Gastrocnemius medialis (tissue), 4 donors: ENCODE measurements at regions not wholly inside any gene's neighbourhood (a gene's known extent, or its start where the extent isn't known, plus 50 kb on each side); places are given as distances from the start of the nearest gene placed in this dataset.

ENCODE experiments used
- ATAC-seq, 2 donors: fragments of 150-250 bp; one replicate each; pipeline ENCODE4 v1.9.1; 2016
- DNase-seq, 2 donors: peaks; one replicate each; pipeline ENCODE4 v3.0.0-alpha.2; 2019
- H3K27ac ChIP-seq, 4 donors: fragments of 200-600 bp; sonication (generic); 1 replicate in 1 of 4; 2 replicates in 3 of 4; pipeline ENCODE4 v1.5.1; 2016 to 2018; ENCODE audit warnings: mild to moderate bottlenecking in 2 of 4, moderate library complexity in 1 of 4
- H3K27me3 ChIP-seq, 3 donors: fragments of 200-600 bp; sonication (generic) in 2 of 3; 1 replicate in 1 of 3; 2 replicates in 2 of 3; pipeline versions ENCODE4 v1.5.1 to v1.6.0; 2016 to 2019; ENCODE audit warnings: mild to moderate bottlenecking in 1 of 3, moderate library complexity in 1 of 3
- H3K36me3 ChIP-seq, 2 donors: fragments of 200-600 bp; sonication (generic) in 1 of 2; one replicate each; pipeline ENCODE4 v1.5.1; 2017 to 2018
- H3K4me1 ChIP-seq, 2 donors: fragments of 200-600 bp; sonication (generic) in 1 of 2; one replicate each; pipeline ENCODE4 v1.5.1; 2016 to 2017; ENCODE audit warnings: mild to moderate bottlenecking in 2 of 2
- H3K4me3 ChIP-seq, 4 donors: fragments of 200-600 bp; sonication (generic) in 3 of 4; 1 replicate in 1 of 4; 2 replicates in 3 of 4; pipeline ENCODE4 v1.5.1; 2016 to 2019; ENCODE audit warnings: mild to moderate bottlenecking in 2 of 4
- H3K9me3 ChIP-seq, 3 donors: fragments of 200-600 bp; sonication (generic) in 2 of 3; 1 replicate in 1 of 3; 2 replicates in 2 of 3; pipeline ENCODE4 v1.5.1; 2016 to 2019
- CTCF ChIP-seq, 5 experiments: fragments of 450-650 bp in 3 of 5; fragments of 200-600 bp in 2 of 5; sonication (generic) in 2 of 5; IDR thresholded peaks in 4 of 5; conservative IDR thresholded peaks in 1 of 5; 1 replicate in 4 of 5; 2 replicates in 1 of 5; pipeline ENCODE4 v1.5.1; 2016 to 2019; ENCODE audit warnings: antibody characterized with exemption in 5 of 5, mild to moderate bottlenecking in 3 of 5, moderate library complexity in 3 of 5
- POLR2A ChIP-seq, 2 donors: fragments of 450-650 bp; IDR thresholded peaks; one replicate each; pipeline ENCODE4 v1.6.1; 2017; ENCODE audit warnings: antibody characterized with exemption in 2 of 2, mild to moderate bottlenecking in 2 of 2, moderate library complexity in 2 of 2
- in situ Hi-C, 4 donors: fragments of 200-750 bp; cut with MboI; loops; one replicate each; pipeline versions ENCODE4 v1.15.0 to v1.8.0; 2017; ENCODE audit warnings: low sequenced_read_pairs in 4 of 4
- intact Hi-C: fragments of 100-400 bp; cut with DNase I; formaldehyde crosslinking; loops from one replicate; pipeline ENCODE4 v1.15.1; 2023; ENCODE audit warnings: low total_unique reads

DNA sequence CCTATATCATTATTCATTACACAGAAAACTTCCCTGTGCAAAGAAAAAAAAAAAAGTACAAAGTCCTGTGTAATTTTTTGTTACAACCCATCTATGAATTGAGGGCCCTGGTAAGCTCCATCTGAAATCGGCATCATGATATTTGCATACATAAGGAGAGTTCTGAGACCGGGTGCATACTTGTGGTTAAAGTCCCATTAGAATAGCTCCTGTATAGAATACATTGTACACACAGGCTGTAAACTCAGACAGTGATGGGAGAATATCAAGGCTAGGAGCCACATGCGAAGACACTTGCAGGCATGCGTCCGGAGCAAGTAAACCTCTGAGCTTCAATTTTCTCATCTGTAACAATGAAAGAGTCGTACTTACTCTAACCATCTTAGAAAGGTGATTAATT, 353.2 kb downstream of the ETS1 start:
- Histone ChIP-seq H3K36me3 (no peaks in the 10 kb centered on the region), H3K4me1 (no peaks in the 10 kb centered on the region), H3K27ac (no peak overlapping the region), H3K9me3 (no peaks in the 10 kb centered on the region), H3K27me3 (no peaks in the 10 kb centered on the region), H3K4me3 (no peak overlapping the region)
- intact Hi-C loops: no loop called here
- in situ Hi-C loops: no loop called here
- TF ChIP-seq CTCF (IDR thresholded peaks at IDR 0.05 in 4 of 5, conservative IDR thresholded peaks at IDR 0.05 in 1 of 5) (no peak), POLR2A (IDR thresholded peaks at IDR 0.05) (no peak)
- ATAC-seq: no peak
- DNase-seq: no peak

DNA sequence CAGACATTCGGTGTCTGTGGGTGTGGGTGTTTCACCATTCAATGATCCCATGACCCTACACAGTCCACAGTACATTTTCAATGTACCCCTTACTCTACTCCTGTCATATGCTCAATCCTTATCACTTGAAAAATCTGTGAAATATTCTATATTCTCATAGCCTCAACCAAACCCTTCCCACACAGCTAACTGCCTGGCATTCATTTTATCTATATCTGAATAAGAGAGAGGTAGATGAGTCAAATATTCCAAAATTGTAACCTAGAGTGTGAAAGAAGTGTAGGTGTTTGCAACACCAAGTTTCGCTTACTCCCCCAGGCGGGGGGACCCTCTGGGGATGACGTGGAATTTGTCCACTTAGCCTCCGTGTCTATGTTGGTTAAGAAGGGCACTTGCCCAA, 354.8 kb downstream of the ETS1 start:
- DNase-seq (no peak), ATAC-seq (no peak)
- Histone ChIP-seq H3K27ac (no peak overlapping the region), H3K4me1 (no peaks in the 10 kb centered on the region), H3K36me3 (no peaks in the 10 kb centered on the region), H3K9me3 (no peaks in the 10 kb centered on the region), H3K27me3 (no peaks in the 10 kb centered on the region), H3K4me3 (no peak overlapping the region)
- TF ChIP-seq POLR2A (IDR thresholded peaks at IDR 0.05) (no peak), CTCF (IDR thresholded peaks at IDR 0.05 in 4 of 5, conservative IDR thresholded peaks at IDR 0.05 in 1 of 5) (no peak)
- intact Hi-C loops: no loop called here
- in situ Hi-C loops: no loop called here

GRCh38 chr11:128231845-128232410, 355.4 kb downstream of the ETS1 start:
- no peaks in the 10 kb centered on the region for H3K36me3 ChIP-seq
- no peaks in the 10 kb centered on the region for H3K9me3 ChIP-seq
- DNase-seq: no peak
- no peak overlapping the region for H3K4me3 ChIP-seq
- no peaks in the 10 kb centered on the region for H3K27me3 ChIP-seq
- ATAC-seq: no peak
- H3K27ac ChIP-seq: no peak overlapping the region
- in situ Hi-C loops (no loop called here), intact Hi-C loops (no loop called here)
- no peaks in the 10 kb centered on the region for H3K4me1 ChIP-seq
- TF ChIP-seq POLR2A (IDR thresholded peaks at IDR 0.05): no peak
- no peak for TF ChIP-seq CTCF (IDR thresholded peaks at IDR 0.05 in 4 of 5, conservative IDR thresholded peaks at IDR 0.05 in 1 of 5)

- H3K4me3 ChIP-seq: no peak overlapping the region
- H3K36me3 ChIP-seq: no peaks in the 10 kb centered on the region
- H3K9me3 ChIP-seq: no peaks in the 10 kb centered on the region
- H3K27me3 ChIP-seq: no peaks in the 10 kb centered on the region
- no peak for ATAC-seq
- in situ Hi-C loops (no loop called here), intact Hi-C loops (no loop called here)
- no peak overlapping the region for H3K27ac ChIP-seq
- TF ChIP-seq POLR2A (IDR thresholded peaks at IDR 0.05): no peak
- TF ChIP-seq CTCF (IDR thresholded peaks at IDR 0.05 in 4 of 5, conservative IDR thresholded peaks at IDR 0.05 in 1 of 5): no peak
- no peaks in the 10 kb centered on the region for H3K4me1 ChIP-seq
- no peak for DNase-seq
These were observed 359.9 kb downstream of the ETS1 start for GRCh38 chr11:128227466-128227865.

DNA sequence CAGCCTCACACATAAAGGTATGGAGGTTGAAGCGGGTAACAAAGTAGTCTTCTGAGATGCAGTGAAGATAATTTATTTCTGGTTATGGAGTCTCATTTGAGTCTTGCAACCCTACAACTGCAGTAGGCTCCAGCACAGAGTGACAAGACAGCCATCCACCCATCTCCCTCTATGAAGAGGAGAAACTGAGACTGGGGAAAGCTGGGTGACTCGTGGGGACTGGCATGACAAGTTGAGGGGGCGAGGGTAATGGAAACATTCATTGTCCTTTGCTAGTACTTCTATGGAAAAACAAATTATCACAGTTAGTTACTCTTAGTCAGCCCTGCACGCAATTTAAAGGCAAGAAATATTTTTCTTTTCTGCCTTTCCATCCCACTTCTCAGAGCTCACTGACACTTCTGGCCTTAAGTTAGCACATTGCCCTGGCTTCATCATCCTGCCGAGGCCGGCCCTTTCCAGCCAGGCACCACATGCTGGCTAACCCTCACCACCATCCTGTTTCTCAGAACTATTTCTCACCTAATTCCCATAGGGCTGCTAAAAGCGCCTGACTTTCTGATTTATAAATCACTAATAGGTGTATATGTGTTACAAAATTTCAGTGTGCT, 361.1 kb downstream of the ETS1 start:
- Histone ChIP-seq H3K36me3 (no peaks in the 10 kb centered on the region), H3K27ac (no peak overlapping the region), H3K4me3 (no peak overlapping the region), H3K4me1 (no peaks in the 10 kb centered on the region), H3K27me3 (no peaks in the 10 kb centered on the region), H3K9me3 (no peaks in the 10 kb centered on the region)
- intact Hi-C loops (no loop called here), in situ Hi-C loops (no loop called here)
- ATAC-seq: no peak
- DNase-seq: no peak
- no peak for TF ChIP-seq POLR2A (IDR thresholded peaks at IDR 0.05)
- no peak for TF ChIP-seq CTCF (IDR thresholded peaks at IDR 0.05 in 4 of 5, conservative IDR thresholded peaks at IDR 0.05 in 1 of 5)
